H9 (cell line): ENCODE measurements at regions not wholly inside any gene's neighbourhood (a gene's known extent, or its start where the extent isn't known, plus 50 kb on each side); places are given as distances from the start of the nearest gene placed in this dataset.

Source experiments
- DNase-seq: peaks from one replicate; pipeline ENCODE4 v3.0.0-alpha.2; 2017
- H2AFZ ChIP-seq: one replicate; pipeline ENCODE4 v1.6.1; 2013; ENCODE audit warnings: mild to moderate bottlenecking, low read length, control low read depth, moderate library complexity
- H2AK5ac ChIP-seq: 2 replicates; pipeline ENCODE4 v1.6.1; 2013; ENCODE audit warnings: low read length, control low read depth, mixed read lengths; ENCODE audit not compliant: insufficient read length
- H2BK120ac ChIP-seq: one replicate; pipeline ENCODE4 v1.6.1; 2013; ENCODE audit warnings: low read depth, mild to moderate bottlenecking, low read length, control low read depth, inconsistent platforms; ENCODE audit not compliant: poor library complexity, severe bottlenecking
- H2BK12ac ChIP-seq: 2 replicates; pipeline ENCODE4 v1.6.1; 2013; ENCODE audit warnings: low read length, control low read depth, mixed read lengths, low read depth; ENCODE audit not compliant: insufficient read length
- H2BK15ac ChIP-seq: 2 replicates; pipeline ENCODE4 v1.6.1; 2013; ENCODE audit warnings: low read depth, low read length, control low read depth
- H2BK20ac ChIP-seq: one replicate; pipeline ENCODE4 v1.6.1; 2013; ENCODE audit warnings: low read depth, mild to moderate bottlenecking, low read length, control low read depth, inconsistent platforms; ENCODE audit not compliant: poor library complexity, severe bottlenecking
- H2BK5ac ChIP-seq: 2 replicates; pipeline ENCODE4 v1.6.1; 2013; ENCODE audit warnings: low read length, control low read depth, mixed read lengths; ENCODE audit not compliant: insufficient read length
- H3K14ac ChIP-seq: 2 replicates; pipeline ENCODE4 v1.6.1; 2013; ENCODE audit warnings: low read length, control low read depth; ENCODE audit not compliant: insufficient read depth
- H3K18ac ChIP-seq: 2 replicates; pipeline ENCODE4 v1.6.1; 2013; ENCODE audit warnings: low read depth, mild to moderate bottlenecking, mixed read lengths, low read length, control low read depth; ENCODE audit not compliant: insufficient read length
- H3K23ac ChIP-seq: 2 replicates; pipeline ENCODE4 v1.6.1; 2013; ENCODE audit warnings: low read length, control low read depth, mixed read lengths, low read depth; ENCODE audit not compliant: insufficient read length
- H3K23me2 ChIP-seq: 2 replicates; pipeline ENCODE4 v1.6.1; 2013; ENCODE audit warnings: low read depth, mild to moderate bottlenecking, mixed read lengths, low read length, control low read depth; ENCODE audit not compliant: insufficient read length, poor library complexity, severe bottlenecking
- H3K27ac ChIP-seq: 2 replicates; pipeline ENCODE4 v1.5.1; 2013; ENCODE audit warnings: low read length, control low read depth, mixed read lengths, low read depth; ENCODE audit not compliant: insufficient read length
- H3K27me3 ChIP-seq: 2 replicates; pipeline ENCODE4 v1.6.1; 2013; ENCODE audit warnings: low read length, control low read depth, inconsistent platforms; ENCODE audit not compliant: insufficient read depth
- H3K4ac ChIP-seq: 2 replicates; pipeline ENCODE4 v1.6.1; 2013; ENCODE audit warnings: low read depth, mild to moderate bottlenecking, control low read depth, inconsistent platforms, low read length, moderate library complexity
- H3K4me1 ChIP-seq: 2 replicates; pipeline ENCODE4 v1.6.1; 2013; ENCODE audit warnings: low read length, control low read depth, inconsistent platforms; ENCODE audit not compliant: insufficient read depth
- H3K4me2 ChIP-seq: 2 replicates; pipeline ENCODE4 v1.6.1; 2013; ENCODE audit warnings: low read length, control low read depth, mixed read lengths; ENCODE audit not compliant: insufficient read length, insufficient read depth
- H3K56ac ChIP-seq: 2 replicates; pipeline ENCODE4 v1.6.1; 2013; ENCODE audit warnings: low read depth, mild to moderate bottlenecking, mixed read lengths, low read length, control low read depth; ENCODE audit not compliant: insufficient read length
- H3K79me1 ChIP-seq: 2 replicates; pipeline ENCODE4 v1.6.1; 2013; ENCODE audit warnings: low read depth, mild to moderate bottlenecking, moderate library complexity, low read length, control low read depth, inconsistent platforms; ENCODE audit not compliant: insufficient read depth, poor library complexity, severe bottlenecking
- H3K79me2 ChIP-seq: 2 replicates; pipeline ENCODE4 v1.6.1; 2013; ENCODE audit warnings: low read length, control low read depth, inconsistent platforms; ENCODE audit not compliant: insufficient read depth
- H3K9ac ChIP-seq: 2 replicates; pipeline ENCODE4 v1.6.1; 2013; ENCODE audit warnings: low read length, control low read depth, mixed read lengths; ENCODE audit not compliant: insufficient read length; ENCODE audit errors: extremely low read depth
- H3K9me3 ChIP-seq: one replicate; pipeline ENCODE4 v1.6.1; 2013; ENCODE audit warnings: low read depth, low read length, inconsistent platforms; ENCODE audit not compliant: control insufficient read depth
- H3T11ph ChIP-seq: one replicate; pipeline ENCODE4 v1.6.1; 2013; ENCODE audit warnings: mild to moderate bottlenecking, low read length, control low read depth, inconsistent platforms
- H4K20me1 ChIP-seq: one replicate; pipeline ENCODE4 v1.6.1; 2013; ENCODE audit not compliant: control insufficient read depth, insufficient read length, insufficient read depth
- H4K5ac ChIP-seq: 2 replicates; pipeline ENCODE4 v1.6.1; 2013; ENCODE audit warnings: low read depth, mild to moderate bottlenecking, mixed read lengths, low read length, control low read depth; ENCODE audit not compliant: insufficient read length
- H4K8ac ChIP-seq: replicated peaks from 2 replicates; pipeline ENCODE4 v1.6.1; 2013; ENCODE audit warnings: low read length, control low read depth, mixed read lengths, low read depth; ENCODE audit not compliant: insufficient read length
- H4K91ac ChIP-seq: 2 replicates; pipeline ENCODE4 v1.6.1; 2013; ENCODE audit warnings: low read depth, mild to moderate bottlenecking, moderate library complexity, mixed read lengths, low read length, control low read depth; ENCODE audit not compliant: insufficient read length
- H3K27ac Mint-ChIP-seq, 3 experiments: 2 replicates in 2 of 3; 3 replicates in 1 of 3; pipeline ENCODE4 v1.8.0; 2020 to 2021; ENCODE audit warnings: mixed read lengths in 3 of 3, mild to moderate bottlenecking in 1 of 3, moderate library complexity in 1 of 3
- H3K27me3 Mint-ChIP-seq: 2 replicates; pipeline ENCODE4 v1.8.0; 2021; ENCODE audit warnings: low read depth, mild to moderate bottlenecking, moderate library complexity, mixed read lengths
- H3K36me3 Mint-ChIP-seq, 3 experiments: 2 replicates in 2 of 3; 3 replicates in 1 of 3; pipeline ENCODE4 v1.8.0; 2020 to 2021; ENCODE audit warnings: low read depth in 3 of 3, mixed read lengths in 3 of 3; ENCODE audit not compliant: insufficient read depth in 1 of 3
- H3K4me1 Mint-ChIP-seq, 2 experiments: 2 replicates each; pipeline ENCODE4 v1.8.0; 2020; ENCODE audit warnings: mixed read lengths in 2 of 2
- H3K4me3 Mint-ChIP-seq, 2 experiments: 2 replicates in 1 of 2; 3 replicates in 1 of 2; pipeline ENCODE4 v1.8.0; 2020 to 2021; ENCODE audit warnings: mild to moderate bottlenecking in 2 of 2, mixed read lengths in 2 of 2, moderate library complexity in 1 of 2
- H3K9me3 Mint-ChIP-seq, 2 experiments: 2 replicates in 1 of 2; 3 replicates in 1 of 2; pipeline ENCODE4 v1.8.0; 2020; ENCODE audit warnings: mild to moderate bottlenecking in 2 of 2, mixed read lengths in 2 of 2, moderate library complexity in 1 of 2
- CTCF ChIP-seq: fragments of 200-600 bp; sonication (generic); conservative IDR thresholded peaks from 3 replicates; pipeline ENCODE4 v1.8.0; 2021; ENCODE audit warnings: antibody characterized with exemption, mild to moderate bottlenecking
- WGBS: extraction: QIAGEN DNeasy Blood & Tissue Kit; methylation state at CpG from one replicate; pipeline ENCODE4 v1.1.7; 2013; ENCODE audit warnings: missing lambda C conversion rate, low lambda C conversion rate, mixed read lengths; ENCODE audit not compliant: insufficient read length; ENCODE audit errors: extremely low coverage; 5-methylcytosine and 5-hydroxymethylcytosine counted together

- peaks cover 10% of the 10 kb centered on the region; the same call in 1 of the 2 replicates for H3K4me1 ChIP-seq
These were observed 210.4 kb upstream of the KRR1 start for GRCh38 chr12:75721796-75722195.

More at GRCh38 chr12:75721796-75722195, 210.4 kb upstream of the KRR1 start:
- Histone ChIP-seq H4K91ac (no peak overlapping the region), H2BK5ac (no peak overlapping the region), H3K9me3 (no peaks in the 10 kb centered on the region), H3K56ac (no peak overlapping the region), H3K4ac (no peak overlapping the region), H4K8ac (no peak overlapping the region), H3K4me2 (no peak overlapping the region), H3K27me3 (no peaks in the 10 kb centered on the region), H3K23me2 (no peaks in the 10 kb centered on the region), H4K20me1 (no peaks in the 10 kb centered on the region), H4K5ac (no peak overlapping the region), H3K79me2 (no peaks in the 10 kb centered on the region), H3K9ac (no peak overlapping the region), H3T11ph (no peak overlapping the region), H2BK120ac (no peak overlapping the region), H3K79me1 (no peaks in the 10 kb centered on the region), H3K18ac (no peak overlapping the region), H3K27ac (no peak overlapping the region), H2BK20ac (no peak overlapping the region), H2BK12ac (no peak overlapping the region), H2AFZ (no peak overlapping the region), H3K23ac (no peak overlapping the region), H2BK15ac (no peak overlapping the region), H3K14ac (no peak overlapping the region), H2AK5ac (no peak overlapping the region)
- Mint-ChIP-seq H3K4me3 (no peak overlapping the region), H3K9me3 (no peaks in the 10 kb centered on the region; a peak in 1 of 5 replicates), H3K4me1 (peaks cover 47 to 49% of the 10 kb centered on the region in 2 experiments), H3K27ac (no peak overlapping the region), H3K36me3 (no peaks in the 10 kb centered on the region; a peak in 1 of 7 replicates), H3K27me3 (peaks cover 5% of the 10 kb centered on the region)
- no peak for TF ChIP-seq CTCF
- DNase-seq, result no peak
- WGBS, result no CpG with 5 or more reads among the region's 2 CpGs
